ENCODE measurements at regions not wholly inside any gene's neighbourhood (a gene's known extent, or its start where the extent isn't known, plus 50 kb on each side); places are given as distances from the start of the nearest gene placed in this dataset.
A peak's percentile ranks its signal among the peaks of the same experiment; 100 is the strongest.
"Not testable (repeated sequence)": the region's sequence is repeated elsewhere in the genome, so short reads cannot be mapped to it uniquely, and the experiment has no call there.

DNA sequence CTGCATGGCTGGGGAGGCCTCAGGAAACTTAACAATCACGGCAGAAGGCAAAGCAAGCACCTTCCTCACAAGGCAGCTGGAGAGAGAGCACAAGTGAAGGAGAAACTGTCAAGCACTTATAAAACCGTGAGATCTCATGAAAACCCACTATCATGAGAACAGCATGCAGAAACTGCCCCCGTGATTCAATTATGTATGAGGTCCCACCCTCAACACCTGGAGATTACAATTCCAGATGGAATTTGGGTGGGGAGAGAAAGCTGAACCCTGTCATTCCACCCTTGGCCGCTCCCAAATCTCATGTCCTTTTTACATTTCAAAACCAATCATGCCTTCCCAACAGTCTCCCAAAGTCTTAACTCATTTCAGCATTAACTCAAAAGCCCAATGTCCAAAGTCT, 107.2 kb upstream of the ECI2 start:
- DNase-seq: no peak

DNA sequence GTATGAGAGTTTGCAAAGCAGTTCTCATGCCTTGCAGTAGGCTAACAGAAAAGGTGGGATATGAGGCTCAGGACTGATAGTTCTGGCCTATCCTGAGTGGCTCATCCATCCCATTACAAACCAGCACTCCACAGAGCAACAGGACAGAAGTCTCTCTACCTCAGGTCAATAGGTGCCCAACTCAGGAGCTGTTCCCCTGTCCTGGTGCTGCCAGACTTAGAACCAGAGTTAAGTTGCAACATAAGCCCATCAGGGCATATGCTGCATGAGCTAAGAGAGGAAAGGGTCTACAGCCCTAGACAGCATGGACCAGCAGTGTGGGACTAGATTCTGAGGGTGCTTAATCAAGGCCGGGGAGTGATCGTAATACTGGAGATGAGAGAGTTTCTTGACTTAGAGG, 104.8 kb upstream of the ECI2 start:
- DNase-seq: no peak

DNA sequence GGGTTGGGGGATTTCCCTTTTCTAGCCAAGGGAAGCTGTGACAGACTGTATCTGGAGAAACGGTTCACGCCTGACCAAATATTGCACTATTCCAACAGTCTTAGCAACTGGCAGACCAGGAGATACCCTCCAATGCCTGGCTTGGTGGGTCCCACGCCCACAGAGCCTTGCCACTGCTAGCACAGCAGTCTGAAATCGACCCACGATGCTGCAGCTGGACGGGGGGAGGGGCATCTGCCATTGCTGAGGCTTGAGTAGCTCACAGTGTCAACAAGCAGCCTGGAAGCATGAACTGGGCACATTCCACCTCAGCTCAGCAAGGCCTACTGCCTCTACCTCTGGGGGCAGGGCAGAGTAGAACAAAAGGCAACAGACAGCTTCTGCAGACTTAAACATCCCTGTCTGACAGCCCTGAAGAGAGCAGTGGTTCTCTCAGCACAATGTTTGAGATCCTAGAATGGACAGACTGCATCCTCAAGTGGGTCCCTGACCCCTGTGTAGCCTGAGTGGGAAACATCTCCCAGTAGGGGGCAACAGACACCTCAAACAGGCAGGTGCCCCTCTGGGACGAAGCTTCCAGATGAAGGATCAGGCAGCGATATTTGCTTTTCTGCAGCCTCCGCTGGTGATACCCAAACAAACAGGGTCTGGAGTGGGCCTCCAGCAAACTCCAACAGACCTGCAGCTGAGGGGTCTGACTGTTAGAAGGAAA, 89.9 kb upstream of the ECI2 start:
- DNase-seq: no peak

DNA sequence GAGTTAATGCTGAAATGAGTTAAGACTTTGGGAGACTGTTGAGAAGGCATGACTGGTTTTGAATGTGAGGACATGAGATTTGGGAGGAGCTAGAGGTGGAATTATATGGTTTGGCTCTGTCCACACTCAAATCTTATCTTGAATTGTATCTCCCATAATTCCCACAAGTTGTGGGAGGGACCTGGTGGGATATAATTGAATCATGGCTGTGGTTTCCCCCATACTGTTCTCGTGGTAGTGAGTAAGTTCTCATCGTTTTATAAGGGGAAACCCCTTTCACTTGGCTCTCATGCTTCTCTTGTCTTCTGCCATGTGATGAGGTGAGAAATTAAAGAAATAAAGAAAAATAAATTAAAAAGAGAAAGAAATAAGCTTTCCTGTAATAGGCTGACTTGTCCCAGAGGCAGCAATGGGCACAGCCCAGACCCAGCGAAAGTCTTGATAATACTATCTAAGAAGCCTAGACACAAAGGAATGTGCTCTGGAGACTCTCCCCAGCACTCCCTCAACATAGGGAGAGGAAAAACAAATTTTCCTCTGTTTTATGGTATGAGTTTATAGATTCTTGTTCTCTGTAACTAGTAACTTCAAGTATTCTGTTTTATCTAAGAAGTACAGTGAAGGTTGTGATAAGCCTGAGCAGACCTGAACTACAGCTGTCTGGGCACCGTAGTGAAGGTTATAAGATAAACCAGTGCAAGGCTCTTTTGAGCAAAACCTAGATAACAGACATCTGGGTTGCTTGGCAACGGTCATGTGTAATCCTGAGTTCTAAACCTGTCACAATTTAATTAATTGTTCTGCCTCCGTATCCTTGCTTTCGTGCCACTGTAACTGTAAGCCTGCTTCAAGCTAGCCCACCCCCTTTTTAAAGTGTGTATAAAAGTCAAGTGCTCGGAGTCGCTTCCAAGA, 88.9 kb upstream of the ECI2 start:
- DNase-seq: no peak

DNA sequence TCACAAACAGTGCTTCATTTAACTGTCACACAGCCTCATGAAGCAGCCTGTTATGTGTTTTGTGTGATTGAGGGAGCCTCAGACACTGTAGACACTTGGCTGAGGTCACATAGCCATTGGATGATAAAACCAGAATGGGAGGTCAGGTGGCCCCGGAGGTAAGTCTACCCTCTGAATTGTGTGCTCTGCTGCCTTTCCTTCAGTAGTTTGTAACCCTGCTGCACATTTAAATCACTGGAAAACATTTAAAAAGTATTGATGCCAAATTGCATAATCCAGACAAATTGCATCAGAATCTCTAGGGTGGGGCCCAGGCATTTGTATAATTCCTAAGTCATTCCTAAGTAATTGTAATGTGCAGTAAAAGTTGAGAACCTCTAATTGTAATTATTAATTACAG, 85.2 kb upstream of the ECI2 start:
- no peak for DNase-seq

DNA sequence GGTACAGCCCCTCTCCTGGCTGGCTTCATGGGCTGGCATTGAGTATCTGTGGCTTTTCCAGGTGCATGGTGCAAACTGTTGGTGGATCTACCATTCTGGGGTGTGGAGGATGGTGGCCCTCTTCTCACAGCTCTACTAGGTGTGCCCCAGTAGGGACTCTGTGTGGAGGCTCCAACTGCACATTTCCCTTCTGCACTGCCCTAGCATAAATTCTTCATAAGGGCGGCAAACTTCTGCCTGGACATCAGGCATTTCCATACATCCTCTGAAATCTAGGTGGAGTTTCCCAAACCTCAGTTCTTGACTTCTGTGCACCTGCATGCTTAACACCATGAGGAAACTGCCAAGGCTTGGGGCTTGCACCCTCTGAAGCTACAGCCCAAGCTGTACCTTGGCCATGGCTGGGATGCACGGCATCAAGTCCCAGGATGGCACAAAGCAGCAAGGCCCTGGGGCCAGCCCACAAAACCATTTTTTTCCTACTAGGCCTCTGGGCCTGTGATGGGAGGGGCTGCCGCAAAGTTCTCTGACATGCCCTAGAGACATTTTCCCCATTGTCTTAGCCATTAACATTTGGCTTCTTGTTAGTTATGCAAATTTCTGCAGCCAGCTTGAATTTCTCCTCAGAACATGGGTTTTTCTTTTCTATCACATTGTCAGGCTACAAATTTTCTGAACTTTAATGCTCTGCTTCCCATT, 83.4 kb upstream of the ECI2 start:
- DNase-seq: not testable (repeated sequence)

DNA sequence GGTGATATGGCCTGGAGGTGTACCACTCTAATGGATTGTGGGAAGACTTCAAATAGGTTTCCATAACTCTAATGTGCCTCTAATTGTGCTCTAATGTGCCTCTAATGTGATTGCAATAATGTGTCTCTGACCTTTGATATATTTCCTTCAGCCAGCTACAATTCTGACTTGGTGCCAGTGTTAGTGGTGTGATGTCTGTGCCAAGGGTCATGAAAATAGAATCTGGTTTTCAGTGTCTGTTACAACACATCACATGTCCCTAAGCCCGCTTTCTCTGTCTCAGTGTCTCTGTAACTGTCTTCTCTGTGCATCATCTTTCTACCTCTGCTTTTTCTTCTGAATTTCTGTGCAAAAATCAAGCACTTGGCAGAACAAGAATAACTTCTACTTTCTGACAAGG, 77.2 kb upstream of the ECI2 start:
- DNase-seq: no peak

DNA sequence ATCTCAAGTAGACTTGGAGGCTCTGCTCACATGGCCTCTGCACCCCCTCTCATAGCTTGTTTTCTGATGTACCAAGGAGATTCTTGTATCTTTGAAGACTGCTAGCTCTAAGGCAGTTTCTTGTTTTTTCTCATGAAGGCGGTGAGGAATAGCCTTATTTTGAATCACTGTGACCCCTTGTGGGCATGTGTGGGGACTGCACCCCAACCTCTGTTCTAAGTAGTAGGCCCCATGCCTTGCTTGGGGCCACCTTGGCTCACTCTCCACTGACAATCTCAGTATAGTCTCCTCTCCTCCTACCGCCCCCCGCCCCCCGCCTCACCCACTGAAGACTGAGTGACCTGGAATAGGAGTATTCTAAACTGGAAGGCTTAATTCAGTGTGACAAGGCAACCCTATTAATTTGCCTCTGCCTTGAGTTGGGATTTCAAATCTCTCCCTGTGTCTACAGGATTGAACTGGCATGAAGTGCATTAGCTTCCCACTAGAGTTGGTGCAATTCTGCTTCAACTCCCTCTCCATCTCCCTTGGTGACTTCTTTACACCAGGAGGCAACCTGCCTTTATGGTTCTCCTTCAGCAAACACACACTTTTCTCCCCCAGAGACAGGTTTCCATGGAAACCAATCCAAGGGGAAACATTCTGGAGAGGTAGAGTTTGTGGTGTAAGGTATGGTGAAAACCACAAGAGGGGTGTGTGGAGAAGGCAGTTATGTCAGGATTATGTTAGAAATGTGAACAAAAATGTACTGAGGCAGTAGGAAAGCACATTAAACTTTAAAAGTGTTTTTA, 75.4 kb upstream of the ECI2 start:
- peak; percentile 51 to 59 for DNase-seq

DNA sequence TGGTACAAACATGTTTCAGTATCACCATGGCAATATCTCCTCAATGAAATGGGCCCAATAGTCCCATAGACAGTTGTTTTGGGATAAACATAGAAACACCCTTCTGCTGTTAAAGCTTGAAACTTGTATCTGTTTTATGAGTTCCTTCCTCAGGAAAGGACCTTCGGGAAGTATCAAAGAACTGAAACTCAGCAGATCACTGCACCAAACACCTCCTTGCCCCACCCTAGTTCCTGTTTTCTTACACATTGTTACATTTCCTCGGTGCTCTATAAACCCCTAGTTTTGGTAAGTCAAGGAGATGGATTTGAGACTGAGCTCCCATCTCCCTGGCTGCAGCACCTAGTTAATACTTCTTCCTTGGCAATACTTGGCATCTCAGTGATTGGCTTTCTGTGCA, 73.8 kb upstream of the ECI2 start:
- DNase-seq: peak; percentile 11 to 13

DNA sequence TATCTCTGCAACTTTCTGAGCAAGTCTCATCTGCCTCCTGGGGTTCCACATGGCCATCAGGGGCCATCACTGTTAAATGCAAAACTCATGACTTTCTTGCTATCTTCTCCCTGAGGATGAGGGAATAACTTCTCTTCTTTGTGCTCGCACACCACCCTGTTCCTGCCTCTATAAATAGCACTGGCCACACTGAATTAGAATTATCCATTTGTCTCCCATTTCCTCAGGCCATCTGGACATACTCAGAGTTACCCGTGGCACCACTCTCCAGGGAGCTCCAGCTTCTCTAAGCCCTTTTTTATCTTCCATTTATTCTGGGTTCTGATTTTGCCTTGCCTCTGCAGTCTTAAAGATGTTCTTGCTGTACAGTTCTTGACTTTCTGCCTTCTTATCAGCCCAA, 72.8 kb upstream of the ECI2 start:
- no peak for DNase-seq

DNA sequence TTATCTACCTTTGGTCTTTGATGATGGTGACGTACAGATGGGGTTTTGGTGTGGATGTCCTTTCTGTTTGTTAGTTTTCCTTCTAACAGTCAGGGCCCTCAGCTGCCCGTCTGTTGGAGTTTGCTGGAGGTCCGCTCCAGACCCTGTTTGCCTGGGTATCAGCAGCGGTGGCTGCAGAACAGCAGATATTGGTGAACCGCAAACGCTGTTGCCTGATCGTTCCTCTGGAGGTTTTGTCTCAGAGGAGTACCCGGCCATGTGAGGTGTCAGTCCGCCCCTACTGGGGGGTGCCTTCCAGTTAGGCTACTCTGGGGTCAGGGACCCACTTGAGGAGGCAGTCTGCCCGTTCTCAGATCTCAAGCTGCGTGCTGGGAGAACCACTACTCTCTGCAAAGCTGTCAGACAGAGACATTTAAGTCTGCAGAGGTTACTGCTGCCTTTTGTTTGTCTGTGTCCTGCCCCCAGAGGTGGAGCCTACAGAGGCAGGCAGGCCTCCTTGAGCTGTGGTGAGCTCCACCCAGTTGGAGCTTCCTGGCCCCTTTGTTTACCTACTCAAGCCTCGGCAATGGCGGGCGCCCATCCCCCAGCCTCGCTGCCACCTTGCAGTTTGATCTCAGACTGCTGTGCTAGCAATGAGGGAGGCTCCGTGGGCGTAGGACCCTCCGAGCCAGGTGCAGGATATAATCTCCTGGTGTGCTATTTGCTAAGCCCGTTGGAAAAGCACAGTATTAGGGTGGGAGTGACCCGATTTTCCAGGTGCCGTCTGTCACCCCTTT, 68.5 kb upstream of the ECI2 start:
- DNase-seq: not testable (repeated sequence)

DNA sequence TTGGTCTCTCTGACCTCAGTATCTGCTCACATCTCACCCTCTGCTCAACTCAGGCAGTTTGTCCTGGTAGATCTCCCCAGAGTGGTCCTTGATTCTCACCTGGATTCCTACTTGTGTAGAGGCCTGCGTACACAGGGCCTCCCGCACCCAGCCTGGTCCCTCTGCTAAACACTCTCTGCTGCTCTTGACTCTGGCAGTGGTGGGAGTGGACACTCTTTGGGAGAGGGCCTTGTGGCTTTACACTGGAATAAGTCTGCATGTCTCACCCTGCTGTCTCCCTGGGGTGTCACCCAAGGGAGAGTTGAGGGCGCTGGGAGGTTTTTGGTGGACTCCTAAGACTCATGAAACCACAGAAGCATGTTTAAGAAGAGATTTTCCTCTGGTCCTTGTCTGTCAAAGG, 57.3 kb upstream of the ECI2 start:
- no peak for DNase-seq

DNA sequence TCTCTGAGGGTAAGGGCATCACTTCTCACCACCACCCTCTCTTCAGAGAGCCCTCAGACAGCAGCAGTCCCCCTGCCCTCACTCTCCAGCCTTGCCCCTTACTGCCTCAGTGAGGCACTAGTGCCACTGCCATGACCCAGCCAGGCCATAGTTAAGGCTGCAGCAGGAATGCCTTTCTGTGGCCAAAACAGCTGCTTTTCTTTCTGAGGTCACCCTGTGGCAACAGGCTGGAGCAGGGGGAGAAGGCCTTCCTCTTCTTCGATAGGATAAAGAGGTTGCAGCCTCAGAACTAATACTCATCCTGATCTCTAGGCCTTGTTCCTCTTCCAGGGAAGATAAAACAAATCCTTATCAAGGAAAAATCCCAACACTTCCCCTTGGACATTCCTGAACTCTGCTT, 56.8 kb upstream of the ECI2 start:
- no peak for DNase-seq

DNA sequence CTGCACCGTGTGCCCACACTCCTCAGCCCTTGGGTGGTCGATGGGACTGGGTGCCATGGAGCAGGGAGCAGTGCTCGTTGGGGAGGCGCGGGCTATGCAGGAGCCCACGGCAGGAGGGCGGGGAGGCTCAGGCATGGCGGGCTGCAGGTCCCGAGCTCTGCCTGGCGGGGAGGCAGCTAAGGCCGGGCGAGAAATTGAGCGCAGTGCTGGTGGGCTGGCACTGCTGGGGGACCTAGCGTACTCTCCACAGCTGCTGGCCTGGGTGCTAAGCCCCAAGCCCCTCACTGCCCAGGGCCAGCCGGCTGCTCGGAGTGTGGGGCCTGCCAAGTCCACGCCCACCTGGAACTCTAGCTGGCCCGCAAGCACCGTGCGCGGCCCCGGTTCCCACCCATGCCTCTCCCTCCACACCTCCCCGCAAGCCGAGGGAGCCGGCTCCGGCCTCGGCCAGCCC, 55.9 kb upstream of the ECI2 start:
- DNase-seq: no peak

DNA sequence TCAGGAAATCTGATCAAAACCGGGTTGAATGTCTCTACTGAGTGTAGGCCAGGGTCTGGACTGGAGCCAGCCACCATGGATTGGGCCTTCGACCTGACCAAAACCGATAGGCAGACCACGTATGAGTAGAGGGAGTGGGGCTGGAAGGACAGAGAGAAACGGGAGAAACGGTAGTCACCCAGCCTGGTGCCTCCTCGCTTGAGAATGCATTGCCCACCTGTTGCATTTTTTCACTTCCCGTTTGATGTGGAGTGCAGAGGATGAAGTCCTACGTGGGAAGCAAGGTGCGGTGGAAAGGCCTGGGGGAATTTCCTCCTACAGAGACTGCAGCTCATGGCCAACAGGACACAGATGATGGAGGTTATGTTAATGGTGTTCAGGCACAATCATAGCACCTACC, 53.9 kb upstream of the ECI2 start:
- no peak for DNase-seq

DNA sequence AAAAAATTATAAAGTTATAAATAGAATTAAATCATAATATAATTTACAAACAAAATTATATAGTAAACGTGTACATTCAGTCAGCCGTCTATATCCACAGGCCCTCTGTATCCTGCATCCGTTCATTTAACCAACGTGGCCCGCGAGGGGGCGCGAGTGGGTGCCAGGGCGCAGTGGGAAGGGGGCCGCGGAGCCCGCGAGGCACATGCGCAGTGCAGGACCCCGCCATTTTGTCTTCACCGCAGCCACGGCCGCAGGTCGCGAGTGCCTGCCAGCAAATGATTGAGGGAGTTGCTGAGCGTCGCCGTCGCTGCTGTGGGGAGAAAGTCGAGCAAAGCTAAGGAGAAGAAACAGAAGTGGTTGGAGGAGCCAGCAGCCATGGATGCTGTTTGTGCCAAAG, 53.4 kb upstream of the ECI2 start:
- DNase-seq: no peak

DNA sequence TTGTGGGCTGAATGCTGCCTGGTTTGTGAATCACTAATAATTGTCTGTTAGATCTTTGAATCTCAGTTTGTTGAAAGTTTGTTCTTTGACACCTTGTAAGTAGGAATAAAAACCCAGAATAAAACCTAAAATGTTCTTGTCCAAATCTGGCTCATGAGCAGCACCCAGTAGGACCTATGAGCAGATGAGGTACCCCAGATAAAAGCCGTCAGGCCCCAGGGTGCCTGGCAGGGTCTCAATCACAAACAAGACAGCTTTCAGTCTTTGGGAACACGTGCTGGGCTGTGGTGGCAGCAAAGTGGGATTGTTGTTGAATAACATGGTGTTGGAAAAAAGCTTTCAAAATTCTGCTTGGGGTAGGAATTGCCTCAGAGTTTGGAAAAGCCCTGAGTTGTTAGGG, 52.1 kb upstream of the ECI2 start:
- no peak for DNase-seq

DNA sequence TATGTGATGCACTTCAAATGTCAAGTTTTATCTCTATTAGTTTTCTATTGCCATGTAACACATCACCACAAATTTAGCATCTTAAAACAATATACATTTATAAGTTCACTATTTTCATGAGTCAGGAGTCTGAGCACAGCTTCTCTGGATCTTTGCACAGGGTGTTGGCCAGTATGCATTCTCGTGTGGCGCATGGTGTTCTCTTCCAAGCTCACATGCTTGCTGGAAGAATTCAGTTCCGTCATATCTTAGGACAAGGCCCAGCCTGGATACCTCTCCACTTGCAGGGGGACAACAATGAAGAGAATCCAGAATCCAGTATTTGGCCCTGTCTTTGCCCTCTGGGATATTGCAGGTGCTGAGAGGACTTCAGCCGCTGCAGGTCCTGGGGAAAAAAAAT, 51.0 kb upstream of the ECI2 start:
- no peak for DNase-seq

DNA sequence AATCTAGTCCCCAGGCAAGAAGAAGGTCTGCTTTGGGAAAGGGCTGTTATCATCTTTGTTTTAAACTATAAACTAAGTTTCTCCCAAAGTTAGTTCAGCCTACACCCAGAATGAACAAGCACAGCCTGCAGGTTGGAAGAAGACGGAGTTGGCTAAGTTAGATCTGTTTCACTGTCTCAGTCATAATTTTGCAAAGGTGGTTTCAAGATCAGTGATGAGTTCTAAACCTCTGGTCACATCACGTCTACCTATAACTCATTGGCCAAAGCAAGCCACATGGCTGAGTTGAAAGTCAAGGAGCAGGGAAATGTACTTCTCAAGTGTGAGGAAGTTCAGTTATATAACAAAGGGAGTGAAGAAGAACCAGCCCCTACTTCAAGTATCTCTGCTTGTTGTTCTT, 50.5 kb upstream of the ECI2 start:
- DNase-seq: no peak

DNA sequence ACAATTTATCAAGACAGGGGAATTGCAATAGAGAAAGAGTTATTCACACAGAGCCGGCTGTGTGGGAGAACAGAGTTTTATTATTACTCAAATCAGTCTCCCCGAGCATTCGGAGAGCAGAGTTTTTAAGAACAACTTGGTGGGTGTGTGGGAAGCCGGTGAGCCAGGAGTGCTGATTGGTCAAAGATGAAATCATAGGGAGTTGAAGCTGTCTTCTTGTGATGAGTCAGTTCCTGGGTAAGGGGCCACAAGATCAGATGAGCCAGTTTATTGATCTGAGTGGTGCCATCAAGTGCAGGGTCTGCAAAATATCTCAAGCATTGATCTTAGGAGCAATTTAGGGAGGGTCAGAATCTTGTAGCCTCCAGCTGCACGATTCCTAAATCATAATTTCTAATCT, 50.0 kb upstream of the ECI2 start:
- DNase-seq: no peak

Data from inflammatory macrophage (primary cell).